GM12864 (cell line): ENCODE measurements at regions not wholly inside any gene's neighbourhood (a gene's known extent, or its start where the extent isn't known, plus 50 kb on each side); places are given as distances from the start of the nearest gene placed in this dataset.

Experiments
- DNase-seq: peaks from one replicate; pipeline ENCODE4 v3.0.0-alpha.2; 2011; ENCODE audit warnings: low read depth
- H3K4me3 ChIP-seq: 2 replicates; pipeline ENCODE4 v1.5.1; 2011; ENCODE audit warnings: mild to moderate bottlenecking, low read depth, low read length, control low read depth
- CTCF ChIP-seq: IDR thresholded peaks from 2 replicates; pipeline ENCODE4 v1.5.1; 2011; ENCODE audit warnings: low read depth, mild to moderate bottlenecking, moderate library complexity, low read length, control low read depth, inconsistent platforms; ENCODE audit errors: missing control alignments

GRCh38 chr12:3933074-3933818 lies 60.0 kb upstream of the PARP11 start:
- no peak for DNase-seq
- TF ChIP-seq CTCF, result no peak
- H3K4me3 ChIP-seq, result no peak overlapping the region

DNA sequence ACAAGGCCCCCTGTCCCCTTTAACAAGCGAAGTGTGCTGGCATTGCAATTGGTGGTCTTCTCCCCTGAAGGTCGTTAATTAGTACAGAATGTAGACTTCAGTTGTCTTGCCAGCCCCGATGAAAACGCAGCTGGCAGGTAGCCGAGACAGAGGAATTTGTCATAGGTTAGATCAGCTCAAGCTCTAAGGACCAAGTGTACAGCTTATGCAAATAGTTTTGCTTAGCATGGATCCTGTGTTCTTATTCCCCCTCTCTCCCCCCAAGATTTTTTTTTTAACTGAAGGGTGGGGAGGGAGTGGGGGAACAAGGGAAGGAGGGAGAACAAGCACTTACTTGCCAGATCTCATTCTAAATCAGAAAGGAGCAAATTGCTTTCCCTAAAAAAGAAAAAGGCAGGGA lies 58.6 kb upstream of the PARP11 start:
- no peak overlapping the region for H3K4me3 ChIP-seq
- no peak for DNase-seq
- no peak for TF ChIP-seq CTCF

DNA sequence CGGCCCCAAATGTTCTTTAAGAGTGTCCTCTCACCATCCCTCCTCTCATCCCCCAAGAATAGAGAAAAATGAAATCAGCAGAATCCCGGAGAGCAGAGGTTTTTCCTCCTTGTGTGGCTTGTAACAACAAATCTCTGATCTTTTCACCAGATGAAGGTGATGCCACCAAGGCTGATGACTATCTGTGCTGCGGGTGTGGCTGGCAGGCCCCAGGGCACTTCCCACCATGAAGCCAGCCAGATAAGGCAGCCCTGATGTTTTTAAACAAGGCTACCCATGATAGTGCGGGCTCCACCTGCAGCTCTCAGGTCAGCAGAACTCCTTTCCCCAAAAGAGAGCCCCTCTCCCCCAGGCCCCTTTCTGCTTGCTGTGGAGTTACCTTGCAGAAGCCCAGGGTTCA lies 58.0 kb upstream of the PARP11 start:
- no peak overlapping the region for H3K4me3 ChIP-seq
- TF ChIP-seq CTCF, result no peak
- DNase-seq, result no peak

DNA sequence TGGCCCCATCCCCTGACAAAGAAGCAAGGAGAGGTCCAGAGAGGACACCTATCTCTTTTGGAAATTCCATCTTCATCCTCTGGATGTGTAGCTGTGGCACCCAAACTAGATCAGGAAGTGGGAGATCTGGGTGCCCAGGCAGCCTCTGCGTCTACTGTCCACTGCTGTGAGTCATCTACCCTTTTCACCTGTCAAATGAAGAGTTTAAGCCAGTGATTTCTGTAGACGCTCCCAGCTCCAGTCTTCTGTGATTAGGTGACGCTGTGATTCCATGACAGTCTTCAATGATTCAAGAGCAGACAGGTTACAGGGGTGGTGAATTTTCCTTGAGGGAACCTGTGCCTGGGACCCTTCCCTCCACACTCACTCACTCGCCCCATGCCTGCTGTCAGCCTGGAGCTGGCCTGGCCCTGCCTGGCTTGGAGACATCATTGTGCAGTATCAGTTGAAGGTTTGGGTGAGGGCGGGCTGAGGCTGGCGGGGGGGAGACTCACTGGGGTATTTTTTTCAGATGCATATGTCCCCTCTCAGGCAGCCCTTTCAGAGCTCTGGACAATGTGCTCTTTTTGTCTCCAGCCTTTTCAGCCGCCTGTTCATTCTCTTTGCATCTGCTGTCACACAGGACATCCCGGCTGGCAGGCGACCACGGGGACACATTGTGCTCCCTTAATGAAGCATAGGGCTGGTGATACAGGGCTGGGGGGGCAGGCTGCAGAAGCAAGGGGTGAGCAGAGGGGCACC lies 56.8 kb upstream of the PARP11 start:
- no peak overlapping the region for H3K4me3 ChIP-seq
- no peak for DNase-seq
- TF ChIP-seq CTCF, result no peak

GRCh38 chr12:3928538-3929184 lies 55.5 kb upstream of the PARP11 start:
- no peak for DNase-seq
- H3K4me3 ChIP-seq, result no peak overlapping the region
- TF ChIP-seq CTCF, result no peak

GRCh38 chr12:3925621-3926020 lies 52.4 kb upstream of the PARP11 start:
- no peak for DNase-seq
- no peak for TF ChIP-seq CTCF
- no peak overlapping the region for H3K4me3 ChIP-seq

DNA sequence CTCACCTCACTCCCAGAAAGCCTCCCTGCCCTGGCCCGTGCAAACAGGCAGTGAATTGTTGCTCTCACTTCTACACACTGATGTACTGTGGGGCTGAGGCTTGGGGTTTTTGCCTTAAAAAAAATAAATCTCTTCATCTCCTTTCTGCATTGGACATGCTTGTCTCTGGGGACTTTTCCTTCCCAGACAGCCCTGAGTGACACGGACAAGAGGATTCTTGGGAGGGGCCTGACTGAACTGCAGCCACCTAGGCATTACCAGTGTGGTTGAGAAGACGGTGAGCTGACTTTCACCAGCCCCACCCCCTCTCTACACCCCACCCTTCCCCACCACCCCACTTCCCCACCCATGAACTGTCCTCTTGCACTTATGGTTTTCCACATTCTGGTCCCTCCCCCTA lies 51.6 kb upstream of the PARP11 start:
- no peak overlapping the region for H3K4me3 ChIP-seq
- TF ChIP-seq CTCF, result no peak
- DNase-seq, result no peak
